ENCODE measurements at regions not wholly inside any gene's neighbourhood (a gene's known extent, or its start where the extent isn't known, plus 50 kb on each side); places are given as distances from the start of the nearest gene placed in this dataset.
A peak's percentile ranks its signal among the peaks of the same experiment; 100 is the strongest.

DNA sequence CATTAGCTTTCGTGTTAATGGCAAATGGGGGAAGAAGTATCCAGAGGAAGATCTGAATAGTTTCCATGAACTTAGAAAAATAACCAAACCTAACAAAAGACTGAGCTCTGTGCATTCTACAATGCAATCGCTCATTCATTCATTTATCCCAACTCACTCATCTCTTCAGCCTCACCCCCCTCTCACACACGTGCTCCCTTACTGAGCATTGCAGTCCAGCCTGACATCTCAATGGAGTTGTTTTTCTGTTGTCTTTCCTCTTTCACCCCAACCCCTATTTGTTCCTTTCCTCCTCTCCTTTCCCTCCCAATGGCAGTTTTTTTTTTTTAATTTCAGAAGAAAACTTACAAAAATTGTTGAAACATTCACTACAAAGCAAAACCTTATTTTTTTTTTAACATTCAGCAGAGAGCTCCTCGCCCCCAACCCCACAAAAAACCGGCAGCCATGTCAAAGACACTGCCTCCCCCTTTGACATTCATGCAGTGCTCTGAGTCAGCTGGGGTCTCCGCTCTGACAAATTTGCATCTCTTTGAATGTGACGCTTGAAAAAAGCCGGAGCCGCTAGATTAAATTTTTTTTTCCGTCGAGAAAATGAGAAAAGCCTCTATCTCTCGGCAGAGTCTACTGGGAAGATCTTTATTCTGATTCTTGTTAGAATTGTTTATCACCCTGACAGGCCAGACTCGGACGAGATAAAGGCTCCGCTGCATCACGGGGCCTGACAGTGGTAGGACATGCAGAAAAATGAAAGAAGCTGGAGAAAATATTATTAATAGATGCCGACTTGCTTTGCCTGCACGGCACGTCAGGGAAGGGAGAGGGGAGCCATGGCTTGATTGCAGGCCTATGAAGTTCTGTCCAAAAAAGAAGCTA is 775.6 kb downstream of the VRK1 start:
- no peaks in the 10 kb centered on the region for H3K36me3 Mint-ChIP-seq (ENCODE audit: insufficient read depth)

DNA sequence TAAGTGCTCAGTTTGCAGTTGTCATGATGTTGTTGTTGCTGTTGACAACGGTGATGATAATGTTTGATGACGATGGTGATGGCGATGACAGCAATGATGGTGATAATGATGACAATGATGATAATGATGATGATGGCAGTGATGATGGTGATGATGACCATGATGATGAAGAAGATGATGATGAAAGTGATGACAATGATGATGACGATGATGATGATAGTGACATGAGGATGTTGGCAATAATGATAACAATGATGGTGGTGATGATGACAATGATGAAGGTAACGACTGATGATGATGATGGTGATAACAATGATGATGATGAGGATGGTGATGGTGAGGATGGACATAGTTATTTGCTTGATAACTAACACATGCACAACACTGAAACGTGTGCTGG is 778.5 kb downstream of the VRK1 start:
- DNase-seq (no peak), ATAC-seq (no peak)
- Mint-ChIP-seq H3K9me3 (peaks cover 5% of the 10 kb centered on the region), H3K36me3 (ENCODE audit: insufficient read depth) (no peaks in the 10 kb centered on the region), H3K4me3 (no peak overlapping the region), H3K4me1 (ENCODE audit: low read depth) (peaks cover 12% of the 10 kb centered on the region), H3K27me3 (ENCODE audit: low read depth) (no peaks in the 10 kb centered on the region)

More for the DNA sequence above, 775.6 kb downstream of the VRK1 start:
- ATAC-seq (no peak), DNase-seq (no peak)
- peaks cover 5% of the 10 kb centered on the region for H3K9me3 Mint-ChIP-seq
- H3K4me1 Mint-ChIP-seq (ENCODE audit: low read depth) = peaks cover 4% of the 10 kb centered on the region
- H3K4me3 Mint-ChIP-seq = no peak overlapping the region
- no peaks in the 10 kb centered on the region for H3K27me3 Mint-ChIP-seq (ENCODE audit: low read depth)

DNA sequence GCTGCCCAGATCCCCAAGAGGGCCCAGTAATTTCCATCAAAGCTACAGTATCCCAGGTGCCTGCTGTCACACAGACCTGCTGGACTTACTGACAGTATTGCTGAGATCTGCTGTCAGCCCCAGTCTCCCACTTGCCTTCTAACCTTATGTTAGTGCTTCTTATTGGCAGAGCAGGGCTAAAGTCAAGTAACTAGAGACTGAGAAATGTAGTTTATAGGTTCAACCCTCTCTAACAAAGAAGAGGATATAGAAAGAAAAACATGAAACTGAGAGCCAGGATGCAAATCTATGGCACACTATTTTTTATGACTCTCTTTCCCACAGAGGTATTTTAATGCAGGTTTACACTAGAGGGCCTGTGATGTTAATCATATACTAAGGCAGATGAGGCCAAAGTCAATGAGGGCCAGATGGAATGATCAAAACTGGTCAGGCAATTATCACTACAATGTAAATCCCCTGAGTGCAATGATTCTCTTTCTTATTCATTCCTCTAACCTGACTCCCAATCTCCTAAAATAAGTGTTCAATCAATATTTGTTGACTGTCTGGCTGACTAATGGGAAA is 781.9 kb downstream of the VRK1 start:
- Mint-ChIP-seq H3K27me3 (ENCODE audit: low read depth) (no peaks in the 10 kb centered on the region), H3K36me3 (ENCODE audit: insufficient read depth) (no peaks in the 10 kb centered on the region), H3K4me1 (ENCODE audit: low read depth) (peaks cover 12% of the 10 kb centered on the region), H3K9me3 (peaks cover 5% of the 10 kb centered on the region), H3K4me3 (no peak overlapping the region)
- ATAC-seq (no peak), DNase-seq (no peak)

DNA sequence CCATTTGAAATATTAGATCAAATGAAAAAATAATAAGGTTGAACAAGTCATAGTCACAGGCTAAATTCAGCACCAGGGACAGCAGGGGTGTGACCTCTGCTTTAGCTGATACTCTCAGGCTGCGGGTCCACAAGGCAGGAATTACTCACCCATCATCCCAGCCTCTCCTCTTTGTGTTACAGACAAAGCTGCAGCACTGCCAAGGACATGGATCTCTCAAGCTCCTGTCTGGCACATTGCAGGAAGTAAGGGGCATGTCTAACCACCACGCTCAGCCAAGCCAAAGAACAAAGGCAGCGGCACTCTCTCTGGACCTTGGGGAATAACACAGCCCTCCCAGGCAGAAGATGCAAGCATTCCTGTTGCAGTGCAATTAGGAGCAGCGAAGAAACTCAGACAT is 783.8 kb downstream of the VRK1 start:
- Mint-ChIP-seq H3K27me3 (ENCODE audit: low read depth) (no peaks in the 10 kb centered on the region), H3K4me3 (no peak overlapping the region), H3K36me3 (ENCODE audit: insufficient read depth) (no peaks in the 10 kb centered on the region), H3K9me3 (no peaks in the 10 kb centered on the region), H3K4me1 (ENCODE audit: low read depth) (peaks cover 9% of the 10 kb centered on the region)
- ATAC-seq (no peak), DNase-seq (no peak)

DNA sequence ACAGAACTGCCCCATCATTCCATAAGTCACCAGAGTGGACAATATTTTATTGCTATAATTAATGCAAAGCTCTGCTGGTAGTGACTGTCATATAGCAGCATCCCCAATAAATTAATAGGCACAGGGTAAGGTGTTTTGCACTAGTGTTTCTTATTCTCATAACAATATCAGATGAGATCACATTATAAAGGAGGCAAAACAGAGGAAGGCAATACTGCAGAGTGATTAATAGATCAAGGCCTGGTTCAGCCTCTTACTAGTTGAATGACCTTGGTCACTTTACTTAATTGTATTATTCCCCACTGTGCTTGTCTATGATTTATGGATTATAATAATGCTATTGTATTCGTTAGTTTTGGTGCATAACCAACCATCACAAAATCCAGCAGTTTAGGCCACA is 784.8 kb downstream of the VRK1 start:
- Mint-ChIP-seq H3K9me3 (no peaks in the 10 kb centered on the region), H3K27me3 (ENCODE audit: low read depth) (no peaks in the 10 kb centered on the region), H3K36me3 (ENCODE audit: insufficient read depth) (no peaks in the 10 kb centered on the region), H3K4me1 (ENCODE audit: low read depth) (peaks cover 9% of the 10 kb centered on the region), H3K4me3 (no peak overlapping the region)
- ATAC-seq (no peak), DNase-seq (no peak)

DNA sequence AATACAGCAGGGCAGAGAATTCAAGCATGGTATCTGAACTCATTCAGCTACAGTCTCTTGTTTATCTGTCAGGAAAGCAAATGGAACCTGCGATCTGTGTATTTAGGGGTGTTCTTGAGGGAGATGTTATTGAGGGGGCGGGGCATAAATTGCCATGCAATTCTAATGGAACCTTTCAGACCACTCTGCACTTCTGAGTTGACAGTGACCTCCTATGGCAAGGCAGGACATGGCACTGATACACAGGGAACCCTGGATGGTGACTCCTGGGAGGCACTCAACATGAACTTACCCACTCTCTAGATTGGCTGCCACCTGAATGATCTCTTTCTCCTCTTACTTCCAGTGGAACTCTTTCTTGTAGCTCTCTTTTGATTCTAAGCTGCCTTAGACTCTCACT is 787.3 kb downstream of the VRK1 start:
- H3K9me3 Mint-ChIP-seq = no peaks in the 10 kb centered on the region
- H3K36me3 Mint-ChIP-seq (ENCODE audit: insufficient read depth) = no peaks in the 10 kb centered on the region
- DNase-seq = no peak
- ATAC-seq = no peak
- H3K4me1 Mint-ChIP-seq (ENCODE audit: low read depth) = peaks cover 12% of the 10 kb centered on the region
- no peak overlapping the region for H3K4me3 Mint-ChIP-seq
- no peaks in the 10 kb centered on the region for H3K27me3 Mint-ChIP-seq (ENCODE audit: low read depth)

DNA sequence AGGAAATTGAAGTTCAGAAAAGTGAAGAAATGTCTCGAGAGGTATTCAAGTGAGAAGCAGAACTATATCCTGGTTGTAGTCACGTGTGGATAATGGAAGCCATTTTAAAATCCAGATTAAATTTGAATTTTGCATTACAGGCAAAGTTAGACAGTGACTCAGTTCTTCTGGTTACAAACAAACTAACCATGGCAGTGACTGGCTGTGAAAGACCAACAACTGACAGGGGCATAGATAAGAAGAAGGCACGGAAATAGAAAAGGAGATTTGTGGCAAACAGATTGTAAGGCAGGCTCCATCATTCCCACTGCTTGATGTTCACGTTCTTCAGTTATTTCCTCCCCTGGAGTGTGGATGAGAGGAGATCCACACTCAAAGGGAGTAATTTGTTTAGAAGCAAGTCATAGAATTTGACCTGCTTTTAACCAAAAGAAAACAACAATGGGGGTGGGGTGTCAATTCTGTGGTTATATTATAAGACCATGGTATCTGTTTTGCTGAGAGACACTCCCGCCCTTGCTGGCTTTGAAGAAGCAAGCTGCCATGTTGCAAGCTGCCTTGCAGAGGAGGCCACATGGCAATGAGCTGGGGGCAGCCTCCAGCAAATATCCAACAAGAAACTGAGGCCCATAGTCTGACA is 795.3 kb downstream of the VRK1 start:
- Mint-ChIP-seq H3K27me3 (ENCODE audit: low read depth) (no peaks in the 10 kb centered on the region), H3K4me3 (no peak overlapping the region)

DNA sequence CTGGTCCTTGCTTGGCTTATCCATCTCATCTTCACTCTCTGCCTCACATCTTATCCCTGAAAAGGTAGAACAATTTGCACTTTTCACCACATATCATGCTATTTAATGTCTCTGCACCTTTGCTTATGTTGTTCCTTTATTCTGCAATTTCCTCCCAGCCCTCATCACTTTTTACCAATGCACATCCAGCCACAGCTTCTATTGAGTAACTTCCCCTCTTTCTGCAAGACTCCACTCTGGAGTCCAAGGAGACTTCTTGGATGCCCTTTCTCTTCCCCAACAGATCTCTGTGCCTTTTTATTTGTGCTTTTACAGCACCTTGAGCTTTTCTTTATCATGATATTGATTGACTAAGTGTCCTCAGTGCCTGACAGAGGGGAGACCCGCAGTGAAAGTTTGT is 797.1 kb downstream of the VRK1 start:
- no peak for ATAC-seq
- Mint-ChIP-seq H3K27me3 (ENCODE audit: low read depth) (no peaks in the 10 kb centered on the region), H3K36me3 (ENCODE audit: insufficient read depth) (no peaks in the 10 kb centered on the region)

More for the DNA sequence above, 795.3 kb downstream of the VRK1 start:
- peaks cover 42% of the 10 kb centered on the region for H3K4me1 Mint-ChIP-seq (ENCODE audit: low read depth)
- no peaks in the 10 kb centered on the region for H3K9me3 Mint-ChIP-seq
- DNase-seq = no peak
- no peak for ATAC-seq
- no peaks in the 10 kb centered on the region for H3K36me3 Mint-ChIP-seq (ENCODE audit: insufficient read depth)

DNA sequence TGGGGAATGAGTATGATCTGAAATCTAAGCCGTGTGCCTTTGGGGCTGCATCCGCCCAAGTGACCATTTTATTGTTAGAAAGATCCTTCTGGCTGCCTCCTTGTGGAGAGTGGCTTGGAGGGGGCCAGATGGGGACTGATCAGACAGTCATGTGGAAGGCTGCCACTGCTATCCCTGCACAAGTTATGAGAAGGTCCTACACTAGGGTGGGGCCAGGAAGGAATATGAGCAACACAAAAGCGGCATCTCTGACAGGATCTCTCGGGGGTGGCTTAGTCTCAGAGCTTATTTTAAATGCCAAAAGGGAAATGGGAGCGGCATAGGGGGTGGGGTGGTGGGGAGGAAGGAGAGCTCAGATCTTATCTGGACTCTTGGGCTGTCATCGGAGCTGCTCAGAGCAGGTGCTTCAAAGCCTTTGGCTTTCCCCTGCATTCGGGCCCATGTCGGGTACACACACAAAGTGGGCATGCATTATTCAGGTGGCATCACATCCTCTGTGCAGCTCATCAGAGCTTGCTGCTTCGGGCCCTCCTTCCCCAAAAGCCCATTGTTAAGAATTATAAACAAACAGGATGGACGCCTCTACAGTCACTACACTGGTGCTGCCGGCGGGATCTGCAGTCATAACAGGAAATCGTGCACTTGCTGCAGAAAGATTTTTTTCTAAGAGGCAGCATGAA is 805.4 kb downstream of the VRK1 start:
- ATAC-seq = peak; percentile 77
- DNase-seq = peak; percentile 47
- Mint-ChIP-seq H3K4me1 (ENCODE audit: low read depth) (peaks cover 31% of the 10 kb centered on the region), H3K9me3 (peaks cover 13% of the 10 kb centered on the region), H3K36me3 (ENCODE audit: insufficient read depth) (no peaks in the 10 kb centered on the region), H3K4me3 (no peak overlapping the region), H3K27me3 (ENCODE audit: low read depth) (no peaks in the 10 kb centered on the region)

More for the DNA sequence above, 797.1 kb downstream of the VRK1 start:
- H3K4me1 Mint-ChIP-seq (ENCODE audit: low read depth) = peaks cover 34% of the 10 kb centered on the region
- DNase-seq = no peak
- H3K9me3 Mint-ChIP-seq = no peaks in the 10 kb centered on the region
- H3K4me3 Mint-ChIP-seq = no peak overlapping the region

DNA sequence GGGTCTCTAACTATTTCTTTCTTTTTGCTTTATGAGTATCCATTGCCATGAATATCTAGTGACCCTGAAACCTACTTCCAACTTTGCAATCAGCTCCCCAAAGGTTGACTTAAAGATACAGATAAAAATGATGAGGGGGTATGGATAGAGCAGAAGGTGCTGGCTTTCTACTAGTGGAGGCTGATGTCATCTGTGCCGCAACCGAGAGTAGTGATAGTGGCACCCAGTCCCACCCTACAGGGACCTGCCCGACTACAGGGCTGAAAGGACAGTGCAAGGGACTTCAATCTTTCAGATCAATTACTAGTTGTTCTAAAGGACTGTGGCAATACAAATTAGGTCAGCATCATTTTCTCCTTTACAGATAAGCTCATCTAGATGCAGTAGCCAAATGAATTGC is 806.0 kb downstream of the VRK1 start:
- Mint-ChIP-seq H3K36me3 (ENCODE audit: insufficient read depth) (no peaks in the 10 kb centered on the region), H3K4me1 (ENCODE audit: low read depth) (peaks cover 34% of the 10 kb centered on the region), H3K4me3 (no peak overlapping the region), H3K27me3 (ENCODE audit: low read depth) (no peaks in the 10 kb centered on the region), H3K9me3 (peaks cover 13% of the 10 kb centered on the region)
- peak; percentile 29 for DNase-seq
- ATAC-seq = peak; percentile 72 to 74

DNA sequence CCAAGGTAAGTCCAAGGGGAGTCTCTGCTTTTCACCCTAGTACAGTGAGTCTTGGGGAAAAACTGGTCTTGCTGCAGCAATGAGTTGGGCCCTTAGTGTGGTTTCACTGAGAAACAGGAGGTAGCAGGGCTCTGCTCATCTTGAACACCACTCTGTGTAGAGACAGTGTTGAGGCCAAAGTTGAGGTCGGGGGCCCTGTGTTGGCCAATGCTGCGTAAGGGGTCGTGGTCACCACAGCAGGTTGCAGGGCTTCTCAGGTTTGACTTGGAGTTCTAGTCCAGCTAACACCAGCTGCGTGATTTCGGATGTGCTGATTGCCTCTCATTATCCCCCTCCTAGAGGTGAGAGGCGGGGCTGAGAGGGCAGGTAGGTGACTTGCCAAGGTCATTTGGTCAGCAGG is 807.5 kb downstream of the VRK1 start:
- H3K36me3 Mint-ChIP-seq (ENCODE audit: insufficient read depth) = no peaks in the 10 kb centered on the region
- no peak overlapping the region for H3K4me3 Mint-ChIP-seq
- peaks cover 32% of the 10 kb centered on the region for H3K4me1 Mint-ChIP-seq (ENCODE audit: low read depth)
- no peaks in the 10 kb centered on the region for H3K27me3 Mint-ChIP-seq (ENCODE audit: low read depth)
- ATAC-seq (no peak), DNase-seq (no peak)
- peaks cover 13% of the 10 kb centered on the region for H3K9me3 Mint-ChIP-seq

DNA sequence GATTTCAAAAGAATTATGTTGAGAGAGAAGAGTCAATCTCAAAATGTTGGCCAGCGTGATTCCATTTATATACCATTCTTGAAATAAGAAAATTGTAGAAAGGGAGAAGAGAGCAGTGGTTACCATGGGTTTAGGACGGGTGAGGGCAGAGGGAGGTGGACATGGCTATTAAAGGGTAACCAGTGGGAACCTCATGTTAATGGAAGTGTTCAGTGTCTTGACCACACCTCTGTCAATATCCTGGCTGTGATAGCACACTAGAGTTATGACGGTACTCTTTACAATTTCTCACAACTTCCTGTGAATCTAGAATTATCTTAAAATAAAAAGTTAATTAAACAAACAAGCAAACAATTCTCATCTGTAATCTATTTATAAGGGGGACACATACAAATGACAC is 821.2 kb downstream of the VRK1 start:
- H3K4me1 Mint-ChIP-seq (ENCODE audit: low read depth) = peaks cover 45% of the 10 kb centered on the region
- no peak for ATAC-seq
- DNase-seq = no peak
- H3K27me3 Mint-ChIP-seq (ENCODE audit: low read depth) = no peaks in the 10 kb centered on the region
- H3K4me3 Mint-ChIP-seq = no peak overlapping the region
- peaks cover 5% of the 10 kb centered on the region for H3K36me3 Mint-ChIP-seq (ENCODE audit: insufficient read depth)
- H3K9me3 Mint-ChIP-seq = peaks cover 14% of the 10 kb centered on the region

DNA sequence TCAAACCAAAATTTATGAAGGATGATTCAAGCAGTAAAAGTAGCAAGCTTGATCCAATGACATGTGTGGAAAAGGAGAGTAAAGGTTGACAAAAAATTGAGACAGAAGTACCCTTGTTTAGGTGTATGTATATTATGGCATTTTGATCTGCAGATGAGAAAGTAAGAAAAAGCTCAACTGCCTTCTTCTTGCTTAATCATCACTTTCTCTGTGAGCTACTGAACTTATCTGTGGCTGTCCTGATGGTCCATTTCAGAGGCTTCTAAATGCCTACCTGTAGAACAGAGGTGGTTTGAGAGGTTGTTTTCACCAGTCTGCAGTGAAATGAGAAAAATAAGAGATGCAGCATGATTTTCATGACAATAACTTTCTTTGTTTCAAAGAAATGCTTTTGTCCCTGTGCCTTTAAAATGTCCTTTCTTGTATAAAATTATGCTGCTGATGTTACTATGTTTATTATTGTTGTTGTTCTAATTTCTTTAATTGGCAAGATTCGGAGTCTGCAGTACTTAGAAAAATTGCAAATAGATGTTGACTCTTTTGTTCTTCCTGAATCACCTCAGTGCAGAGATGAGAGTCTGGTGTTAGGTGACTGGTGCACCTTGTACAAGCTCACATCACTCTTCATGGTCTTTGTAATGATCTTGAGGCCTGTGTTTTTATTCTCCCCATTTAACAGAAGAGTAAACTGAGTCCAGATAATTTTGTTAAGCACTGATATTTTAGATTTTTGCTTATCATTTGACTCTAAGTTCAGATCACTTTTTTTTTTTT is 821.9 kb downstream of the VRK1 start:
- Mint-ChIP-seq H3K27me3 (ENCODE audit: low read depth) (no peaks in the 10 kb centered on the region), H3K36me3 (ENCODE audit: insufficient read depth) (peaks cover 2% of the 10 kb centered on the region), H3K9me3 (peaks cover 10% of the 10 kb centered on the region), H3K4me1 (ENCODE audit: low read depth) (peaks cover 45% of the 10 kb centered on the region), H3K4me3 (peak overlapping the region; percentile 33)
- DNase-seq (no peak), ATAC-seq (peak in 1 of 2 donors; percentile 41)

DNA sequence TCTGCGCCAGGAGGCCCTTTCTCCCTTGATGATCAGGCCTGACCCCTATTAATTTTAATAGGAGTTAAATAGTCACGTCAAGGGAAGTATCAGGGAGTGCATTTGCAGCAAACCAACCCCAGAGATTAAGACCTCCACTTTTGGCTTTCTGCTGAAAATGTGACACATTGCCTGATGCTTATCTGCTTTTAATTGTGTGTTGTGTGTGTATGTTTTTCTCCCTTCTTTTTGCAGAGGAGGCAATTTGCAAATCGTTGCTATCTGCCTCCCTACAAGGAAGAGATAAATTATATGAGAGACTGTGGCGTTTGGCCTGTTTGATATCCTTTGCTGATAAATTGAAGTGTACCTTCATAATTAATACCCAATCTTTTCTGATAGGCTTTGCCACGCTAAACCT is 822.9 kb downstream of the VRK1 start:
- H3K9me3 Mint-ChIP-seq = peaks cover 6% of the 10 kb centered on the region
- H3K4me1 Mint-ChIP-seq (ENCODE audit: low read depth) = peaks cover 45% of the 10 kb centered on the region
- no peaks in the 10 kb centered on the region for H3K27me3 Mint-ChIP-seq (ENCODE audit: low read depth)
- H3K36me3 Mint-ChIP-seq (ENCODE audit: insufficient read depth) = no peaks in the 10 kb centered on the region
- no peak for DNase-seq
- peak overlapping the region; percentile 80 for H3K4me3 Mint-ChIP-seq
- ATAC-seq = no peak
